DND-41 (cell line): ENCODE measurements at regions not wholly inside any gene's neighbourhood (a gene's known extent, or its start where the extent isn't known, plus 50 kb on each side); places are given as distances from the start of the nearest gene placed in this dataset.

Experiments used
- CTCF ChIP-seq: IDR thresholded peaks from 2 replicates; pipeline ENCODE4 v1.5.1; 2012; ENCODE audit warnings: borderline replicate concordance, low read length, moderate library complexity, mild to moderate bottlenecking; ENCODE audit not compliant: poor library complexity, severe bottlenecking; ENCODE audit errors: extremely low read depth
- EZH2 ChIP-seq: IDR thresholded peaks from 3 replicates; pipeline ENCODE4 v1.6.1; 2012; ENCODE audit warnings: borderline replicate concordance, low read depth, mild to moderate bottlenecking, moderate library complexity, low read length, inconsistent platforms; ENCODE audit not compliant: severe bottlenecking

GRCh38 chr14:41034969-41035368 lies 571.7 kb upstream of the LRFN5 start:
- TF ChIP-seq CTCF: no peak
- TF ChIP-seq EZH2: no peak
